GM19239 (cell line): ENCODE measurements at regions not wholly inside any gene's neighbourhood (a gene's known extent, or its start where the extent isn't known, plus 50 kb on each side); places are given as distances from the start of the nearest gene placed in this dataset.
"Not testable (repeated sequence)": the region's sequence is repeated elsewhere in the genome, so short reads cannot be mapped to it uniquely, and the experiment has no call there.

Experiments
- DNase-seq: peaks from one replicate; pipeline ENCODE4 v3.0.0; 2011; ENCODE audit warnings: low spot score; ENCODE audit not compliant: insufficient read length
- FAIRE-seq: peaks from 2 replicates; lab custom pipeline; 2011; peaks lifted over from hg19 to GRCh38; lab: Jason Lieb, UNC

DNA sequence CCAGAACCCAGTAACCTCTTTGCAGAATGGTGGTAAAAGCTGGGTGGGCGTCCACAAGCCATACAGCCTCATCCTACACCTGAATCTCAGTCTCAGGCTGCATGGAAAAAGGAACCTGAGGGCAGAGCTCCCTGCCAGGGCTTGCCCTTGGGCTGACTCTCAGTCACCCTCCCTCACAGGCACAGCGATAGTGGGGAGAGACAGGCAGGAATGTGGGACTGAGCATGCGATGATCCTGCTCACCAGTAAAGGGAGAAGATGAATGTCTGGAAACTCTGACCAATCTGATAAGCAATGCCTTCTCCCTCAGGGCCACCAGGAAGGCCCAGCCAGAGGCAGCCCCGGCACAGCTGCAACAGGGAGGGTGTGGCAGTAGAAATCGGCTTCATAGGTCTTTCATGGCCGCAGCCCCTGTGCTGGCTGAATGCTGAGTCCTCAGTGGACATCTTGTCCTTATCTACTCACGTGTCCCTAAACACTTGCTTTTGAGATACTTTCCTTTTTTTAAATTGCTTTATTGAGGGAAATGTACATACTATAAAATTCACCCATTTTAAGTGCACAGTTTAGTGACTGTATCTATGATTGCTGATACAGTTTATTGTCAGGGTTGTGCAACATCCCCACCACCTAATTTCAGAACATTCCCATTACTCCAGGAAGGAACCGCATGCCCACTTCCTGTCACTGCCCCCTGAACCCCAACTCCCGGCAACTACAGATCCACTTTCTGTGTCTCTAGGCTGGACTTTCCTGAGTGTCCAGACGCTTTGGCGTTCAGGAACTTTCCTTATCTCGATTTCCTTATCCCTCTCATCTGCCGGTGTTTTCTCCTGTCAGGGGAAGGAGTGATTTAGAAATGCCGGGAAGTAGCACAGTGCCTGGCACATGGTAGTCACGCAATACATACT lies 258.1 kb downstream of the PCNX1 start:
- FAIRE-seq (no peak), DNase-seq (no peak)

DNA sequence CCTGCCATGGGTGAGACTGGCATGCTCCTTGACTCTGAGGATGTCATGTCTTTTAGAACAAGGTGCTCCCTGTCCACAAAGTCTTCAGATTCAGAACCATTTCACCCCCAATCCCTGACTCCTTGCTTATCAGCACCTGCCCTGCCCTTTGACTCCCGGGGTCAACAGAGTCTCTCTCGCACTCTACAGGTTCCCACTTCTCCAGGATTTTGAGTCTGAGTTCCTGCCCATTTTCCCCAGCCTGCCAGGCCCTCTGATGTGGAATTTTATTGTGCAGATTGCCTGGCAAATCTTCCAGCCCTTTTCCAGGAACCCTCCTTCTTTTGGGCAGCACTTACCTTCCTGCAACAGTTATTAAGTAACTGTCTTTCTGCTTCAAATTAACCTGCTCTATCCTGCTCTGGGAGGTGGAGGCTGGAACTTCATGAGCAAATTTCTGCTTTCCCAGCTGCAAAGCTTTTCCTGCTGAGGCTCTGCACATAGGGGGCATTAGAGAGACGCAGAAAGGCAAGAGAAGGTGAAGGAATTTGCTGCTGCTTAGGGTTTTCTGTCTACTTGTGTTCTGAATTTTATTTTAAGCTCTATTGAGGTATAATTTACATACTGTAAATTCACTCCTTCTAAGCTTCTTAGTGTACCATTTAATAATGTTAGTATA lies 259.1 kb downstream of the PCNX1 start:
- DNase-seq = peak; percentile 49
- FAIRE-seq = peak; percentile 75

DNA sequence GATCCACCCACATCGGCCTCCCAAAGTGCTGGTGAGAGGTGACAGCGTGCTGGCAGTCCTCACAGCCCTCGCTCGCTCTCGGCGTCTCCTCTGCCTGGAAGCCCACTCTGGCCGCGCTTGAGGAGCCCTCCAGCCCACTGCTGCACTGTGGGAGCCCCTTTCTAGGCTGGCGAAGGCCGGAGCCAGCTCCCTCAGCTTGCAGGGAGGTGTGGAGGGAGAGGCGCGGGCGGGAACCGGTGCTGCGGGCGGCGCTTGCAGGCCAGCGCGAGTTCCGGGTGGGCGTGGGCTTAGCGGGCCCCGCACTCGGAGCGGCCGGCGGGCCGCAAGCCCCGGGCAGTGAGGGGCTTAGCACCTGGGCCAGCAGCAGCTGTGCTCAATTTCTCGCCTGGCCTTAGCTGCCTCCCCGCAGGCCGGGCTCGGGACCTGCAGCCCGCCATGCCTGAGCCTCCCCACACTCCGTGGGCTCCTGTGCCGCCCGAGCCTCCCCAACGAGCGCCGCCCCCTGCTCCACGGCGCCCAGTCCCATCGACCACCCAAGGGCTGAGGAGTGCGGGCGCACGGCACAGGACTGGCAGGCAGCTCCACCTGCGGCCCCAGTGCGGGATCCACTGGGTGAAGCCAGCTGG lies 260.2 kb downstream of the PCNX1 start:
- FAIRE-seq, DNase-seq: not testable (repeated sequence)

DNA sequence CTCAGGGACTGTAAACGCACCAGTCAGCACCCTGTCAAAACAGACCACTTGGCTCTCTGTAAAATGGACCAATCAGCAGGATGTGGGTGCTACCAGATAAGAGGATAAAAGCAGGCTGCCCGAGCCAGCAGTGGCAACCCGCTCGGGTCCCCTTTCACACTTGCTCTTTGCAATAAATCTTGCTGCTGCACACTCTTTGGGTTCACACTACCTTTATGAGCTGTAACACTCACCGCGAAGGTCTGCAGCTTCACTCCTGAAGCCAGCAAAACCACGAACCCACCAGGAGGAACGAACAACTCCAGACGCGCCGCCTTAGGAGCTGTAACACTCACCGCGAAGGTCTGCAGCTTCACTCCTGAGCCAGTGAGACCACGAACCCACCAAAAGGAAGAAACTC lies 260.9 kb downstream of the PCNX1 start:
- not testable (repeated sequence) for FAIRE-seq, DNase-seq

DNA sequence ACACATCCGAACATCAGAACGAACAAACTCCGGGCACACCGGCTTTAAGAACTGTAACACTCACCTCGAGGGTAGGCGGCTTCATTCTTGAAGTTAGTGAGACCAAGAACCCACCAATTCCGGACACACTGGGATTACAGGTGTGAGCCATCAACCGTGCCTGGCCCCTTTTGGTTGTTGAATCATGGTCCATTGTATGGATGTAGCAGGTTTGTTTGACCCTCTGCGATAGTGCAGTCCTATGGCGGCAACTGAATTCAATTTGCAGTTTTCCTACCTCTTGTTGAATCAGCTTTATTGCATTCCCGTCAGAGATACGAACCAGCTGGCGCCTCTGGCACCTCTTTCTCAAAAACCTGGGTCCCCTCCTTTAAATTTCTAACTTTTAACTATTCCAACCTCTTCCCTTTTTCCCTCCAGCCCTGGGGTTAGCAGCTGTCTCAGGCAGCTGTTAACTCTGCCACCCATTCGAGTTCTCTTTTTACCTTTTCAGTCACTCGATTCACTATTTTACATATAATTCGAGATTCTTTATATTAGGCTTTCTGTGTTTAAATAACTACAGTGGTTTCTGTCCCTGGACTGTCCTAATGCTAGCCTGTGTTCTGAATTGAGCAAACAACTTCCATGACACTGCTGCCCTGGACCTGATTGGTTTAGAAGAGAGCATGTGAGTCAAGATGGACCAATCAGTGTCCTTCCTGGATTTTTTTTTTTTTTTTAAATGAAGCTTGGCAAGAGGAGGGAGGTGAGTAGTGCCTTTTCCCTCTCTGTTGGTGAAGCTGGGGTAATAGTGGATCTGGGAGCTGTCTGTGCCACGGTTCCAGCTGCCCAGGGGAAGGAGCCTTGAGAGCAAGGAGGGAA lies 261.5 kb downstream of the PCNX1 start:
- DNase-seq (peak; percentile 54), FAIRE-seq (peak; percentile 82)

DNA sequence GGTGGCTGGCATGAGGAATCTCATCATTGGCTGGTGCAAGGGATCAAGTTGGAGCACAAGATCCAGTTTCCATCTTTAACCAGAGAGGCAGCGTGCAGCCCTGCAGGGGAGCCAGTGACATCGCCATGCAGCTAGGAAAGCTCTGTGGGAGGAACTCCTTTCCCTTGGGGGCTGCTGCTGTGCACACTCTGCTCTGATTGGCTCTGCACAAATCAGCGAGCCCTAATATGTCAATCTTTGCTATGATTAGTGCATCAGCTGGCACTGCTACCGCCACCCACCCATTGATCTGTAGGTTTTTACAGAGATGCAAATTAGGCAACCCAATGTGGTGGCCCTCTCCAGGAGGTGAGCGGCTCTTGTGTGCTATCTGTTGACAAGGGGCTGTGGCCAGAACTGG lies 262.6 kb downstream of the PCNX1 start:
- FAIRE-seq (no peak), DNase-seq (no peak)

DNA sequence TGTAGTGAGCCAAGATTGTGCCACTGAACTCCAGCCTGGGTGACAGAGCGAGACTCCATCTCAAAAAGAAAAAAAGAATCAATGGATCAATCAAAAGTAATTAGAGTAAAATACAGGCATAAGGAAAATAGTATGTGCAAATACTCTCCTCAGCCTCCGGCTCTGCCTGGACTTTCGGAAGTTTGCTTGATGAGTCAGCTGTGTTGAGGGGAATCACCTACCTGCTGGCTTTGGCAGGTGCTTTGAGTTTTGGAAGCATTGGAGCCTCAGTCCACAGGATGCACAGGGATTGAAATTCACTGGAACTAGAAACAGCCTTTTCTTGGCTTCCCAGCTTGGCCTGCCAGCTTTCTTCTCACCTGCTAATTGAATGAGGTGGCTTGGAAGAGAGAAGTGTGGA lies 268.2 kb downstream of the PCNX1 start:
- DNase-seq (no peak), FAIRE-seq (no peak)

DNA sequence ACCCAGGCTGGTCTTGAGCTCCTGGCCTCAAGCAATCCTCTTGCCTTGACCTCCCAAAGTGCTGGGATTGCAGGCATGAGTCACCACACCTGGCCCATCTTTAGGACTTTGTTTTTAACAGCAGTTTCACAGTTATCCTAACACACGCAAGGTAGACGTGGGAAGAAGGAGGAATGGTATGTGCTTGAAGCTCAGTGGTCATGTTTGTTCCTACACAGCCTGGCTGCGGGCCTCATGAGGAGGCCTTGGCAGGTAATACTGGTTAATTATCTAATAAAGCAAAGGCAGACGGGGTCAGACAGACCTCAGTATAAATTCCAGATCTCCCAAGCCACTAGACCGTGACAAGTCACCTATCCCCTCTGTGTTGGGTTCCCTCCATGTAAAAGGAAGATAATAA lies 271.8 kb downstream of the PCNX1 start:
- DNase-seq (no peak), FAIRE-seq (no peak)

DNA sequence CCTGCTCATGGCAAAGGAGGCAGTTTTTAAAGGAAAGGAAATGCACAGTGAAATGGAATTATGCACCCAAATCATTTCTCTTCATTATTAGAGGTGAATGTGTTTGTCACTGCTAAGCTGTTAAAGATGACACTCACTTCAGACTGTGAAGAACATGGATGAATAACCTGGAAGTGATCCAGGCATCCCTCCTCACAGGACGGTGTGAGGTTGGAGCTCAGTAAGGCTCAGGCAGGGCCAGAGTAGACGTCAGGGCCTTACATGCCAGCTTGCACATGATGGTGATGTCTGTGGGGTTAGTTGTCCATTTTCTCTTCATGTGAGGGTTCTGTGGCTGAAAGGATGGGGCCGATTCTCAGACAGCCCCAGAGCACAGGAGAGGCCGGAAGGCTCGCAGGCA lies 273.1 kb downstream of the PCNX1 start:
- DNase-seq (no peak), FAIRE-seq (no peak)

DNA sequence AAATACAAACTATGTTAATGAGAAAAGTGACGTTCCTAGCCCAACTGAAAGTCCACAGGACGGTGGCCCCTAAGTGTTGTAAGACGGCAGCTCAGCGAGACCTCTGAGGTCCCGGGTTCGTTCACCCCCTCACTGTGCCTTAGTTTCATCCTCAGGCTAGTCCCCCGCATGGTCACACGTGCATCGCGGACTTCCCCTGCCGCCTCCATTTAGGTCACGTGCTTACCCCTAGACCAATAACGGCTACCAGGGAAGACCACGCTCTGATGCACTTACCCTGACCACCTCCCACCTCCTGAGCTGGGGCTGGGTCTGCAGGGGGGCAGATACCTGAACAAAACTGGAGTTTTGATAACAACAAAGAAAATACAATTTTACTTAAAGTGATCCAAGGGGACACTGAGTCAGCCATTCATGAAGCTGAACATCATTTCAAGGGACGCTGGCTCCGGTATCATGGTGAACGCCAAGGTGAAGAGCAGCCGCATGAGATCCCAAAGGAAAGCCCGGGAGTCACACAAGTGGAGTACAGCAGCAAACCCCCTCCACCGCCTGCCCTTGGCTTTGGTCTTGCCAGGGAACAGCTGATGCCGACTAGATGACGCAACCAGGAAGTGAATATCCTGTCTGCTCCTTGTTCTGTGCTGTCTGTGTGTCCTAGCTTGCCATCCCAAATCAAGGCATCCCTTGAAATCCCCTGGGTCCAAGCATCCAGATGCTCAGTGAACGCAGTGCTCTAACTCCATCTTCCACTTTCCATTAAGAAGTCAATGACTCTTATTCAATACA lies 274.1 kb downstream of the PCNX1 start:
- no peak for DNase-seq
- no peak for FAIRE-seq

DNA sequence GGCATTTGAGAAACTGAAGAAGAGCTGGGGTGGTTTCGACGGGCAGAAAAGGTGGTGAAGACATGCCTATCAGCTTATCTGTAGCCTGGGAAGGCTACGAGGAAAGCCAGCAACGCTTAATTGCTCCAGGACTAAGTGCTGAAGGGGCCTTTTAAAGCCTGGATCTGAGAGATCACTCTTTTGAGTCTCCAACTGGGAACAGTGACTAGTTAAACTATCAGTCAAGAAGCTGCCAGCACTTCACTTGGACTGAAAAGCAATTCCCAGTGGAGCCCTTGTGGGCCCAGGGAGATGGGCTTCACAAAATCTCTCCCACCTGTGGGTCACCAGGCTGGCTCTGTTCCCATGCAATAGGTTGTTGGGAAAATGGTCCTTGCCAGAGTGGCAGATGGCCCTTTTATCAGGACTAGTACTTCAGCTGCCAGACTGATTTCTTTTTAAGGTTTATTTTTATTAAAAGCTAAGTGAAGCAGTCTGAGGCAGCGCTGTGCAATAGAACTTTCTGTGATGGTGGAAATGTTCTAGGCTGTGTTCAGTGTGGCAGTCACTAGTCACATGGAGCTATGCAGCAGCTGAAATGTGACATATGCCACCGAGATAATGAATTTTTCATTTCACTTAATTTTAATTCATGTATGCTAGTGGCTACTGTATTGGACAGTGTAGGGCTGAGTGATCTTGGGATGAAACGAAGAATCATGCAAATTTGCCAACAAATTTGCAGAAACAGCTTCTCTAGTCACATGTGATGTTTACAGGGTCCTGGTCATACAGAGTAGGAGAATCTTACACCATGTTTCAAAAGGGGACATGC lies 276.8 kb downstream of the PCNX1 start:
- DNase-seq = no peak
- no peak for FAIRE-seq

DNA sequence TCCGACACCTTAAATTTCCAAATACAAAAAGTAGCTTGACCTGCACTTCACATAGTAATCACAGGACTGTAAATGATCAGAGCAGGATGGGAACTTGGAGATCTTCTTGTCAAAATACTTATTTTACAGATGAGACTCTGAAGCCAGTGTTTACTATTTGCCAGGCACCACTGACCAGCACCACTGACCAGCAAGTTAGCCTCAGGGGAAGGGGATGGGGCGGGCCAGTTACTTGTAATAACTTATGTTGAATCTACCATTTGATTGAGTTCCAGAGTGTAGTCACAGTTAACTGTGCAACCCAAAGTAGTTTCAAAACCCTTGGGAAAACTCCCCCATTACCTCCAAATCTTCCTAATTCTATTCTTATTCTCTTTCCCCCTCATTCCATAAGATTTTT lies 278.4 kb downstream of the PCNX1 start:
- FAIRE-seq = no peak
- DNase-seq = no peak

DNA sequence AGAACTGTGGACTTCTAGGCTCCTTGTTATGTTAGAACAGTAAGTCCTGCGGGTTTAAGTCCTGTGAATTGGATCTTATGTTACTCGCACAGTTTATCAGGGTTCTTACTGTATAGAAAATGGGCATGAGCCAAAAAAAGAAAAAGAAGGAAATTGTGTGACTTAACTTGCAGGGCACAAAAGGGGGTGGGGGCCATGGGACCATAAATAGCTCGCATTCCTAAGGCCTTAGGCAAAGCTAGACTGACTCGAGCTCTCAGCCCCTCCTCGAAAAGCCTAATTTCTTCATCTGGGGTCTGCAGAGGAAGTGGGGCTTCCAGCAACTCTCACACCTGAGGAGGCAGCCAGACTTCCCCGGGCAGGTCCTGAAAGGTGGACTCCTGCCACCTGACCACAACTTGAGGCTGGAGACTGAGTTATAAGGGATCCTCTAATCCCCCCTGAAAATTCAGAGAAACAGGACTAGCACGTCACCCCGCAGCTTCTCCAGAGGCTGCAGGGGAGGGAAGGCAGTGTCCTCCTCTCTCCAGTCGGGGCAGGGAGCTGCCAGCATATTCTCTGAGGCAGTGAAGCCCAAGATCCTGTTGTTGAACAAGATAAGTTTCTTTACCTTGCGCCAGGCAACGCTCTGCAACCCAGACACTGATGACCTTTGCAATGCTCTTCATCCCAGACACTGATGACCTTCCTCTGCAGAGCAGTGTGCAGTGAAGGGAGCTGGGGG lies 280.5 kb downstream of the PCNX1 start:
- FAIRE-seq (no peak), DNase-seq (no peak)

DNA sequence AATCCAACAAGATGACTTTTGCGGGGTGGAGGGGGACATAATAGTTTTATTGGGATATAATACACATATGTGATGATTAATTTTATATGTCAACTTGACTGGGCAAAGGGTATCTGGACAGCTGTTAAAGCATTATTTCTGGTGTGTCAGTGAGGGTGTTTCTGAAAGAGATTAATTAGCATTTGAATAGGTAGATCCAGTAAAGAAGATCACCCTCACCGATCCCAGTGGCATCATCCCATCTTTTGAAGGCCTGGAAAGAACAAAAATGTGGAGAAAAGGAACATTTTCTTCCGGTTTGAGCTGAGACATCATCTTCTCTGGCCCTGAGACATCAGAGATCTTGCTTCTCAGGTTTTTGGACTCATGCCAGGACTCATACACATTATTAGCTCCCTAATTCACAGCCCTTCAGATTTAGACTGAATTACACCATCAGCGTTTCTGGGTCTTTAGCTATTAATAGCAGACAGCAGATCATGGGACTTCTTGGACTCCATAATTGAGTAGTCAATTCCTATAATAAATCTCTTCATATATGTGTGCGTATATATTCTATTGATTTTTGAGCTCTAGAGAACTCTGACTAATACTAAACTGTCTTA lies 283.6 kb downstream of the PCNX1 start:
- no peak for FAIRE-seq
- DNase-seq = no peak

DNA sequence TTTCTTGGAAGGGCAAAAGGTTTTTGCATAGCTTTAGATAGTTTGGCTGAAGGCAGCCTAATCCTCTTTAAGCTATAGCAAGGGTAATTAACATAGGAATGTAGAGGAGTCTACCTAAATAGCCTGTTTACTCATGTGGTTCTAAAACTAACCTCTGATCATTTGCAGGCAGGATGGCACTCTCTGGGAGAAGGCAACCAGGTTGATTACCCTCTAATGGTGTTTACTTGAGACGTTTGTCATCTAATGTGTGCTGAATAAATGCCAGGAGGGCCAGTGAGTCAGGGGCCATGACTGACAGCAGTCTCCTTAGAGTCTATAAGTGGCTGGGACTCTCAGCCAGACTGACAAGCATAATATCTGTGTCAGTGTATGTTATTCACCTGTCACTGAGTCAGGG lies 286.4 kb downstream of the PCNX1 start:
- no peak for FAIRE-seq
- DNase-seq = no peak

DNA sequence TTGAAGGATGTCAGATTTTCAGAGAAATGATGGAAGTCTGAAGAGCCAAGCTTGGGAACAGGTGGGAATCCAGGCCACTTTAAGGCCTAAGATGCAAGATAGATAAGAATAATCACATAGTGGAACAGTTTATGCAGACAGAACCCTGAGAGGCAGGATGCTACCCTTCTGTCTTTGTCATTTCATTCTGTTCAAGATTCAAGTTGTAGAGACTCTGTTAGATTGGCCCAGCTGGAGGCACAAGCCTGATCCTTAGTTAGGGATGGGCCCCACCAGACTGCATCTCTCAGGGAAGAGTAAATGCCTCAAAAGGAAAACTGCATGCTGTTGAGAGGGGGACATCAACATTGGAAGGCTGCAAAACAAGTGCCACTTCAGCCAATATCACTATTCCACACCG lies 287.0 kb downstream of the PCNX1 start:
- no peak for FAIRE-seq
- no peak for DNase-seq

DNA sequence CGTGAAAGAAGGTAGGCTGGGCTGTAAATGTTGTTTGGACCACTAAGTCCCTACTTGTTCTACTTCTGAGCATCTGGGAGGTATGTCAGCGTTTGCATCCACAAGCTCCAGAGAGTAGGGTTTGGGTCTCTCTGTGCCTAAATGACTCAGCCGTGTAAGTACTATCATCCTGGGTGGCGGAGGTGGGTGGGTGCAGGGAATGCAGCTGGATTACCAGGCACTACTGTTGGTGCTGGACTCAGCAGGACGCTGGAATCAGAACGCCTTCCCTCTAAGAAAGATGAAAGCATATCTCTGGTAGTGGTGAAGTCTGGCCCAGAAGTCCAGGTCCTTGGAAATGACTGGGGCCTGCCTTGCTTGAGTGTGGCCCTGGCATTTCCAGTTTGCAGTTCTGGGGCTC lies 289.7 kb downstream of the PCNX1 start:
- FAIRE-seq (no peak), DNase-seq (no peak)

DNA sequence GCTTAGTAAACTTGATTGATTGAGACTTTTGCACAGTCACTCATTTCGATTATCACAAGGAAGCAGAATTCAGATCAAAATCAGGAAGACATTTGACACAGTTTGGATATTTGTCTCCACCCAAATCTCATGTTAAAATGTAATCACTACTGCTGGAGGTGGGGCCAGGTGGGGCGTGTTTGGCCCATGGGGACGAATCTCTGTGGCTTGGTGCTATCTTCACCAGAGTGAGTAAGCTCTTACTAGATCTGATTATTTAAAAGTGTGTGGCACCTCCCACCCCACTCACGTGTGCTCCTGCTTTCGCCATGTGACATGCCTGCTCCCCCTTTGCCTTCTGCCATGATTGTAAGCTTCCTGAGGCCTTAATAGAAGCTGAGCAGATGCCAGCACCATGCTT lies 291.4 kb downstream of the PCNX1 start:
- FAIRE-seq (no peak), DNase-seq (no peak)
